ENCODE measurements at regions not wholly inside any gene's neighbourhood (a gene's known extent, or its start where the extent isn't known, plus 50 kb on each side); places are given as distances from the start of the nearest gene placed in this dataset.

DNA sequence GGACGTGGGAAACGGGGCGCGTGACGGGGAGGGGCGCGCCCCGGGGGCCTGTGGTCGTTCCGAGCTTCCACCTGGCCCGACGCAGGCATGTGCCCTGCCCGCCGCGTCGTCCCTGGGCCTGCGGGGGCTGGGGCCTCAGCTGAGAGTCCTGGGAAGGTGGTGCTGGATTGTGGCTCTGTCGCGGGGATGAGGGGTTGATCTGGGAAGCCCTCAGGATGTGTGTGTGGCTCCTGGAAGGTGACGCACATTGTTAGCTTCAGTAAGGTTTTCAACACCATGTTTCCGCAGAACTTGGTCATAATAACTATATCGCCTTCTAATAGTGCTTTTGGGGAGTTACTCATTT lies 589.1 kb downstream of the MTRR start:
- Histone ChIP-seq H2AFZ (ENCODE audit: low read length) (peak overlapping the region; percentile 35; the same call in 1 of the 2 replicates), H3K9me3 (ENCODE audit: insufficient read depth in 2 of 2, low read depth in 1 of 2, low read length in 1 of 2) (no peaks in the 10 kb centered on the region; a peak in 1 of 4 replicates), H3K4me1 (replicated peaks in 1 of 4; ENCODE audit: control insufficient read depth in 3 of 4, insufficient read depth in 4 of 4, low read length in 3 of 4) (no peaks in the 10 kb centered on the region), H3K18ac (ENCODE audit: extremely low read depth, low read length) (no peak overlapping the region), H3K9ac (replicated peaks in 1 of 4; ENCODE audit: extremely low read depth in 1 of 4, low read depth in 3 of 4, low read length in 3 of 4) (peak overlapping the region in 2 of 4 experiments; percentile 38 to 49; a peak in 2 of 7 replicates), H3K79me2 (ENCODE audit: control insufficient read depth in 1 of 2, insufficient read depth in 2 of 2, low read length in 2 of 2) (peaks cover 0 to 14% of the 10 kb centered on the region in 2 experiments; a peak in 2 of 4 replicates), H3K23ac (ENCODE audit: insufficient read length) (no peak overlapping the region), H4K20me1 (replicated peaks in 1 of 2; ENCODE audit: control insufficient read depth in 1 of 2, insufficient read depth in 2 of 2, low read length in 2 of 2) (no peaks in the 10 kb centered on the region), H2BK5ac (ENCODE audit: low read depth, low read length) (no peak overlapping the region), H3K14ac (ENCODE audit: insufficient read length) (no peak overlapping the region), H2BK20ac (ENCODE audit: low read length) (no peak overlapping the region), H3K4me3 (ENCODE audit: extremely low read depth in 1 of 4, insufficient read depth in 2 of 4, low read depth in 3 of 4, low read length in 4 of 4) (peak overlapping the region in 3 of 4 experiments; percentile 54 to 69 (median 60); a peak in 7 of 8 replicates), H4K5ac (ENCODE audit: insufficient read length, low read depth, low read length) (no peak overlapping the region), H2AK5ac (ENCODE audit: low read depth, low read length) (no peak overlapping the region), H2BK120ac (replicated peaks; ENCODE audit: low read depth, low read length) (no peak overlapping the region), H3K27me3 (replicated peaks in 1 of 4; ENCODE audit: control insufficient read depth in 3 of 4, extremely low read depth in 1 of 4, insufficient read depth in 3 of 4, low read length in 3 of 4) (no peaks in the 10 kb centered on the region; a peak in 2 of 7 replicates), H3K4ac (replicated peaks; ENCODE audit: insufficient read length, low read depth, low read length) (no peak overlapping the region), H3K27ac (ENCODE audit: low read depth, low read length) (no peak overlapping the region), H3K56ac (replicated peaks; ENCODE audit: insufficient read length, low read depth, low read length) (no peak overlapping the region), H3K23me2 (ENCODE audit: low read depth, low read length) (no peaks in the 10 kb centered on the region), H4K91ac (replicated peaks; ENCODE audit: insufficient read length, low read length) (no peak overlapping the region), H3K36me3 (ENCODE audit: control insufficient read depth in 2 of 4, insufficient read depth in 4 of 4, low read length in 3 of 4) (no peaks in the 10 kb centered on the region; a peak in 2 of 8 replicates), H4K8ac (ENCODE audit: extremely low read depth, insufficient read depth, low read length) (no peak overlapping the region; the same call in 1 of the 2 replicates), H2BK12ac (ENCODE audit: low read depth, low read length) (no peak overlapping the region), H3K79me1 (ENCODE audit: low read depth, low read length) (no peaks in the 10 kb centered on the region), H3K4me2 (ENCODE audit: insufficient read depth in 1 of 2, low read depth in 2 of 2, low read length in 2 of 2) (peak overlapping the region in 1 of 2 experiments; percentile 70; a peak in 2 of 4 replicates), H2BK15ac (ENCODE audit: low read length) (no peak overlapping the region)
- 52% methylated on average over 12 of the region's 22 CpGs; no CpG with 5 or more reads in 1 of the 2 experiments for WGBS, 2 experiments (ENCODE audit: extremely low coverage in 1 of 2, insufficient coverage in 1 of 2, insufficient read length in 1 of 2, insufficient replicate concordance in 2 of 2, low coverage in 1 of 2, low lambda C conversion rate in 2 of 2, missing lambda C conversion rate in 1 of 2)
- ChIA-PET CTCF (ENCODE audit: partially characterized antibody) (no interaction called here), POLR2A (ENCODE audit: partially characterized antibody) (no interaction called here)
- FAIRE-seq (no peak), DNase-seq (ENCODE audit: low read depth in 1 of 2, low spot score in 2 of 2) (no peak)
- no peak for TF ChIP-seq EP300 (IDR thresholded peaks at IDR 0.05; ENCODE audit: borderline replicate concordance in 1 of 2, low read depth in 2 of 2, low read length in 2 of 2)
- TF ChIP-seq TAF1 (IDR thresholded peaks at IDR 0.05; ENCODE audit: low read depth, low read length), result no peak
- TF ChIP-seq, protein P1, sequence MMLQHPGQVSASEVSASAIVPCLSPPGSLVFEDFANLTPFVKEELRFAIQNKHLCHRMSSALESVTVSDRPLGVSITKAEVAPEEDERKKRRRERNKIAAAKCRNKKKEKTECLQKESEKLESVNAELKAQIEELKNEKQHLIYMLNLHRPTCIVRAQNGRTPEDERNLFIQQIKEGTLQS (IDR thresholded peaks at IDR 0.05; ENCODE audit: insufficient read depth, low read depth, low read length), result no peak
- TF ChIP-seq GABPA (IDR thresholded peaks at IDR 0.05; ENCODE audit: borderline replicate concordance, insufficient read depth, low read length), result no peak
- no peak for TF ChIP-seq KDM5A (IDR thresholded peaks at IDR 0.05; ENCODE audit: low read length)
- TF ChIP-seq RNF2 (IDR thresholded peaks at IDR 0.05; ENCODE audit: borderline replicate concordance, low read depth, low read length, missing control alignments, poor library complexity, severe bottlenecking), result no peak
- no peak for TF ChIP-seq MAFK (IDR thresholded peaks at IDR 0.05; ENCODE audit: low read depth, low read length)
- TF ChIP-seq RAD21 (IDR thresholded peaks at IDR 0.05 in 1 of 2, conservative IDR thresholded peaks at IDR 0.05 in 1 of 2; ENCODE audit: low read depth in 2 of 2, low read length in 2 of 2), result no peak
- no peak for TF ChIP-seq SAP30 (IDR thresholded peaks at IDR 0.05; ENCODE audit: insufficient read depth, insufficient replicate concordance, low read length)
- TF ChIP-seq SIN3A (conservative IDR thresholded peaks at IDR 0.05 in 1 of 2, IDR thresholded peaks at IDR 0.05 in 1 of 2; ENCODE audit: low read depth in 1 of 2, low read length in 2 of 2), result no peak
- no peak for TF ChIP-seq CBX5 (IDR thresholded peaks at IDR 0.05; ENCODE audit: low read depth, low read length)

Measured in H1 (cell line).